ENCODE measurements at regions not wholly inside any gene's neighbourhood (a gene's known extent, or its start where the extent isn't known, plus 50 kb on each side); places are given as distances from the start of the nearest gene placed in this dataset.

GRCh38 chr5:9813305-9813704 is 183.2 kb upstream of the TAS2R1 start:
- H3K23me2 ChIP-seq (ENCODE audit: low read depth, low read length): peaks cover 1% of the 10 kb centered on the region; the same call in 1 of the 2 replicates
- H2BK15ac ChIP-seq (ENCODE audit: low read length): no peak overlapping the region
- ChIA-PET CTCF (ENCODE audit: partially characterized antibody) (no interaction called here), POLR2A (ENCODE audit: partially characterized antibody) (no interaction called here)
- WGBS, 2 experiments (ENCODE audit: extremely low coverage in 1 of 2, insufficient coverage in 1 of 2, insufficient read length in 1 of 2, insufficient replicate concordance in 2 of 2, low coverage in 1 of 2, low lambda C conversion rate in 2 of 2, missing lambda C conversion rate in 1 of 2): 82% methylated on average over 1 of the region's 1 CpG; no CpG with 5 or more reads in 1 of the 2 experiments
- no peak overlapping the region for H3K4ac ChIP-seq (replicated peaks; ENCODE audit: insufficient read length, low read depth, low read length)
- no peaks in the 10 kb centered on the region for H3K9me3 ChIP-seq (ENCODE audit: insufficient read depth in 2 of 2, low read depth in 1 of 2, low read length in 1 of 2)
- no peak overlapping the region for H3K18ac ChIP-seq (ENCODE audit: extremely low read depth, low read length)
- H3K9ac ChIP-seq (replicated peaks in 1 of 4; ENCODE audit: extremely low read depth in 1 of 4, low read depth in 3 of 4, low read length in 3 of 4): no peak overlapping the region
- H3K79me1 ChIP-seq (ENCODE audit: low read depth, low read length): no peaks in the 10 kb centered on the region
- H3K27me3 ChIP-seq (replicated peaks in 1 of 4; ENCODE audit: control insufficient read depth in 3 of 4, extremely low read depth in 1 of 4, insufficient read depth in 3 of 4, low read length in 3 of 4): peaks cover 0 to 1% (median 0%) of the 10 kb centered on the region in 4 experiments; a peak in 1 of 7 replicates
- no peaks in the 10 kb centered on the region for H3K79me2 ChIP-seq (ENCODE audit: control insufficient read depth in 1 of 2, insufficient read depth in 2 of 2, low read length in 2 of 2)
- H2BK20ac ChIP-seq (ENCODE audit: low read length): no peak overlapping the region
- no peak overlapping the region for H3K4me3 ChIP-seq (ENCODE audit: extremely low read depth in 1 of 4, insufficient read depth in 2 of 4, low read depth in 3 of 4, low read length in 4 of 4)
- H2BK120ac ChIP-seq (replicated peaks; ENCODE audit: low read depth, low read length): no peak overlapping the region
- H4K91ac ChIP-seq (replicated peaks; ENCODE audit: insufficient read length, low read length): no peak overlapping the region
- no peaks in the 10 kb centered on the region for H3K4me1 ChIP-seq (replicated peaks in 1 of 4; ENCODE audit: control insufficient read depth in 3 of 4, insufficient read depth in 4 of 4, low read length in 3 of 4)
- H2BK5ac ChIP-seq (ENCODE audit: low read depth, low read length): no peak overlapping the region
- FAIRE-seq (no peak), DNase-seq (ENCODE audit: low read depth in 1 of 2, low spot score in 2 of 2) (no peak)
- H2BK12ac ChIP-seq (ENCODE audit: low read depth, low read length): no peak overlapping the region
- H4K20me1 ChIP-seq (replicated peaks in 1 of 2; ENCODE audit: control insufficient read depth in 1 of 2, insufficient read depth in 2 of 2, low read length in 2 of 2): no peaks in the 10 kb centered on the region
- H4K5ac ChIP-seq (ENCODE audit: insufficient read length, low read depth, low read length): no peak overlapping the region
- H4K8ac ChIP-seq (ENCODE audit: extremely low read depth, insufficient read depth, low read length): no peak overlapping the region
- H3K56ac ChIP-seq (replicated peaks; ENCODE audit: insufficient read length, low read depth, low read length): no peak overlapping the region
- no peak overlapping the region for H3K23ac ChIP-seq (ENCODE audit: insufficient read length)
- H3K36me3 ChIP-seq (ENCODE audit: control insufficient read depth in 2 of 4, insufficient read depth in 4 of 4, low read length in 3 of 4): no peaks in the 10 kb centered on the region
- no peak overlapping the region for H2AK5ac ChIP-seq (ENCODE audit: low read depth, low read length)
- H3K4me2 ChIP-seq (ENCODE audit: insufficient read depth in 1 of 2, low read depth in 2 of 2, low read length in 2 of 2): no peak overlapping the region
- H3K27ac ChIP-seq (ENCODE audit: low read depth, low read length): no peak overlapping the region
- H3K14ac ChIP-seq (ENCODE audit: insufficient read length): no peak overlapping the region
- H2AFZ ChIP-seq (ENCODE audit: low read length): no peak overlapping the region
- no peak for TF ChIP-seq CEBPB (IDR thresholded peaks at IDR 0.05; ENCODE audit: low read depth, low read length)
- no peak for TF ChIP-seq CTBP2 (IDR thresholded peaks at IDR 0.05; ENCODE audit: borderline replicate concordance, insufficient read depth, insufficient read length, low read length)
- no peak for TF ChIP-seq TEAD4 (IDR thresholded peaks at IDR 0.05; ENCODE audit: low read depth, low read length)
- TF ChIP-seq EGR1 (IDR thresholded peaks at IDR 0.05; ENCODE audit: borderline replicate concordance, low read depth, low read length): no peak
- TF ChIP-seq NRF1 (IDR thresholded peaks at IDR 0.05; ENCODE audit: low read depth, low read length): no peak
- no peak for TF ChIP-seq ATF2 (IDR thresholded peaks at IDR 0.05; ENCODE audit: low read length)
- TF ChIP-seq, protein P1, sequence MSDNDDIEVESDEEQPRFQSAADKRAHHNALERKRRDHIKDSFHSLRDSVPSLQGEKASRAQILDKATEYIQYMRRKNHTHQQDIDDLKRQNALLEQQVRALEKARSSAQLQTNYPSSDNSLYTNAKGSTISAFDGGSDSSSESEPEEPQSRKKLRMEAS (IDR thresholded peaks at IDR 0.05): no peak
- no peak for TF ChIP-seq TCF12 (IDR thresholded peaks at IDR 0.05; ENCODE audit: low read depth, low read length)
- no peak for TF ChIP-seq POLR2A (IDR thresholded peaks at IDR 0.05; ENCODE audit: control extremely low read depth in 1 of 2, low read depth in 2 of 2, low read length in 2 of 2)
